CD14-positive monocyte (primary cell): ENCODE measurements at regions not wholly inside any gene's neighbourhood (a gene's known extent, or its start where the extent isn't known, plus 50 kb on each side); places are given as distances from the start of the nearest gene placed in this dataset.

Experiments
- DNase-seq, 3 donors: peaks; one replicate each; pipeline ENCODE4 v3.0.0-alpha.2; 2011 to 2022
- H2AFZ ChIP-seq: 2 replicates; pipeline ENCODE4 v1.6.0; 2012; ENCODE audit warnings: mild to moderate bottlenecking, low read depth, low read length, inconsistent platforms; ENCODE audit not compliant: insufficient read depth, poor library complexity, severe bottlenecking
- H3K27ac ChIP-seq, 2 donors: 1 replicate in 1 of 2; 2 replicates in 1 of 2; pipeline ENCODE4 v1.5.1; 2012 to 2013; ENCODE audit warnings: low read length in 2 of 2, control low read depth in 1 of 2, inconsistent platforms in 1 of 2, low read depth in 1 of 2, mild to moderate bottlenecking in 1 of 2
- H3K27me3 ChIP-seq, 2 donors: one replicate each; pipeline versions ENCODE4 v1.6.0 to v1.6.1; 2011 to 2013; ENCODE audit warnings: low read length in 2 of 2; ENCODE audit not compliant: control insufficient read depth in 2 of 2, insufficient read depth in 2 of 2
- H3K36me3 ChIP-seq, 2 donors: replicated peaks in 1 of 2; 1 replicate in 1 of 2; 2 replicates in 1 of 2; pipeline versions ENCODE4 v1.5.1 to v1.6.1; 2012 to 2013; ENCODE audit warnings: low read length in 2 of 2, control low read depth in 1 of 2, inconsistent platforms in 1 of 2, mild to moderate bottlenecking in 1 of 2; ENCODE audit not compliant: insufficient read depth in 2 of 2, control insufficient read depth in 1 of 2
- H3K4me1 ChIP-seq, 2 donors: 1 replicate in 1 of 2; 2 replicates in 1 of 2; pipeline versions ENCODE4 v1.5.1 to v1.6.1; 2012 to 2013; ENCODE audit warnings: low read length in 2 of 2, control low read depth in 1 of 2, inconsistent platforms in 1 of 2, mild to moderate bottlenecking in 1 of 2, moderate library complexity in 1 of 2; ENCODE audit not compliant: insufficient read depth in 2 of 2, control insufficient read depth in 1 of 2
- H3K4me2 ChIP-seq: replicated peaks from 2 replicates; pipeline ENCODE3; 2012; ENCODE audit warnings: low read length, moderate library complexity, mild to moderate bottlenecking; ENCODE audit not compliant: poor library complexity, severe bottlenecking; ENCODE audit errors: extremely low read depth
- H3K4me3 ChIP-seq, 3 experiments: fragments of 200-600 bp in 1 of 3; sonication (generic) in 1 of 3; replicated peaks in 1 of 3; 1 replicate in 2 of 3; 2 replicates in 1 of 3; pipeline ENCODE4 v1.5.1; 2011 to 2013; ENCODE audit warnings: low read length in 3 of 3, mild to moderate bottlenecking in 3 of 3, control low read depth in 2 of 3, low read depth in 2 of 3, inconsistent platforms in 1 of 3, moderate library complexity in 1 of 3
- H3K79me2 ChIP-seq: 2 replicates; pipeline ENCODE4 v1.6.0; 2012; ENCODE audit warnings: mild to moderate bottlenecking, control low read depth, inconsistent platforms, low read length, moderate library complexity; ENCODE audit not compliant: insufficient read depth
- H3K9ac ChIP-seq: 2 replicates; pipeline ENCODE4 v1.6.0; 2017; ENCODE audit warnings: low read length, mild to moderate bottlenecking; ENCODE audit not compliant: insufficient read depth, poor library complexity, severe bottlenecking
- H3K9me3 ChIP-seq, 2 donors: replicated peaks in 1 of 2; 1 replicate in 1 of 2; 2 replicates in 1 of 2; pipeline versions ENCODE4 v1.5.1 to v1.6.1; 2012 to 2013; ENCODE audit warnings: low read length in 2 of 2, control low read depth in 1 of 2; ENCODE audit not compliant: control insufficient read depth in 1 of 2, insufficient read depth in 1 of 2
- H4K20me1 ChIP-seq: 2 replicates; pipeline ENCODE4 v1.6.0; 2012; ENCODE audit warnings: mild to moderate bottlenecking, low read length, control low read depth, moderate library complexity; ENCODE audit not compliant: insufficient read depth
- H3K27ac Mint-ChIP-seq, 7 donors: one replicate each; pipeline ENCODE4 v1.8.0; 2020; ENCODE audit warnings: mild to moderate bottlenecking in 7 of 7, mixed read lengths in 7 of 7, moderate library complexity in 6 of 7, inconsistent platforms in 2 of 7
- H3K27me3 Mint-ChIP-seq, 3 donors: one replicate each; pipeline ENCODE4 v1.8.0; 2021 to 2022; ENCODE audit warnings: low read depth in 3 of 3, mild to moderate bottlenecking in 3 of 3, mixed read lengths in 3 of 3, moderate library complexity in 3 of 3, inconsistent platforms in 1 of 3
- H3K36me3 Mint-ChIP-seq, 2 donors: one replicate each; pipeline ENCODE4 v1.8.0; 2020; ENCODE audit warnings: mixed read lengths in 2 of 2, inconsistent platforms in 1 of 2, mild to moderate bottlenecking in 1 of 2
- H3K4me1 Mint-ChIP-seq: one replicate; pipeline ENCODE4 v1.8.0; 2020; ENCODE audit warnings: mild to moderate bottlenecking, mixed read lengths
- H3K4me3 Mint-ChIP-seq, 2 donors: one replicate each; pipeline ENCODE4 v1.8.0; 2020; ENCODE audit warnings: mild to moderate bottlenecking in 2 of 2, mixed read lengths in 2 of 2, moderate library complexity in 1 of 2
- H3K9me3 Mint-ChIP-seq, 7 donors: one replicate each; pipeline ENCODE4 v1.8.0; 2020 to 2022; ENCODE audit warnings: mixed read lengths in 7 of 7, mild to moderate bottlenecking in 6 of 7, moderate library complexity in 6 of 7, inconsistent platforms in 2 of 7
- WGBS: methylation state at CpG from one replicate; pipeline ENCODE4 v1.1.5; 2013; ENCODE audit warnings: missing lambda C conversion rate; ENCODE audit not compliant: insufficient coverage; 5-methylcytosine and 5-hydroxymethylcytosine counted together
- intact Hi-C, 2 donors: fragments of 100-400 bp; cut with micrococcal nuclease; formaldehyde crosslinking; loops; one replicate each; pipeline versions ENCODE4 v1.15.0 to v1.15.1; 2023
- TF ChIP-seq, protein P1 (sequence below): fragments of 200-600 bp; IDR thresholded peaks from one replicate; pipeline ENCODE4 v1.8.0; 2022; ENCODE audit warnings: antibody characterized with exemption, mild to moderate bottlenecking

DNA sequence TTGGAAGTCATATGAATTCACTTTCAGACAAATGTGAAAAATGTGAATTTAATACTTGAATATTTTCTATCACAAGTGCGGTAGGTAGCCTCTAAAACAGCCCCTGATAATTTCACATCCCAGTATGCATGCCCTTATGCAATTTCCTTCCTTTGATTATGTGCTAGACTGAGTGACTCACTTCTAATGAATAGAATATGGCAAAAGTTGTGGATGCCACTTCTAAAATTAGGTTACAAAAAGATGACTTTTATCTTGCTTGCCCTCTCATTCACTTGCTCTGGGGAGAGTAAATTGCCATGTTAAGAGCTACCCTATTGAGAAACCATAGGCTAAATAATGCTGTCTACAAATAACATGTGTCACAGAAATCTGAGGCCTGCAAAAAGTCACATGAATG, 402.5 kb upstream of the PCDH9 start:
- H3K27me3 ChIP-seq = no peaks in the 10 kb centered on the region
- H3K36me3 Mint-ChIP-seq = no peaks in the 10 kb centered on the region
- no peaks in the 10 kb centered on the region for H3K36me3 ChIP-seq
- no peak overlapping the region for H3K4me2 ChIP-seq
- H3K27ac Mint-ChIP-seq = peak overlapping the region in 6 of 7 donors; percentile 2 to 65 (median 28)
- H3K79me2 ChIP-seq = no peaks in the 10 kb centered on the region
- peaks cover 0 to 5% (median 3%) of the 10 kb centered on the region in 7 donors for H3K9me3 Mint-ChIP-seq
- peaks cover 13% of the 10 kb centered on the region in 2 donors for H3K4me1 ChIP-seq
- TF ChIP-seq, protein P1, sequence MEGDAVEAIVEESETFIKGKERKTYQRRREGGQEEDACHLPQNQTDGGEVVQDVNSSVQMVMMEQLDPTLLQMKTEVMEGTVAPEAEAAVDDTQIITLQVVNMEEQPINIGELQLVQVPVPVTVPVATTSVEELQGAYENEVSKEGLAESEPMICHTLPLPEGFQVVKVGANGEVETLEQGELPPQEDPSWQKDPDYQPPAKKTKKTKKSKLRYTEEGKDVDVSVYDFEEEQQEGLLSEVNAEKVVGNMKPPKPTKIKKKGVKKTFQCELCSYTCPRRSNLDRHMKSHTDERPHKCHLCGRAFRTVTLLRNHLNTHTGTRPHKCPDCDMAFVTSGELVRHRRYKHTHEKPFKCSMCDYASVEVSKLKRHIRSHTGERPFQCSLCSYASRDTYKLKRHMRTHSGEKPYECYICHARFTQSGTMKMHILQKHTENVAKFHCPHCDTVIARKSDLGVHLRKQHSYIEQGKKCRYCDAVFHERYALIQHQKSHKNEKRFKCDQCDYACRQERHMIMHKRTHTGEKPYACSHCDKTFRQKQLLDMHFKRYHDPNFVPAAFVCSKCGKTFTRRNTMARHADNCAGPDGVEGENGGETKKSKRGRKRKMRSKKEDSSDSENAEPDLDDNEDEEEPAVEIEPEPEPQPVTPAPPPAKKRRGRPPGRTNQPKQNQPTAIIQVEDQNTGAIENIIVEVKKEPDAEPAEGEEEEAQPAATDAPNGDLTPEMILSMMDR = no peak
- H4K20me1 ChIP-seq = no peaks in the 10 kb centered on the region
- peaks cover 18% of the 10 kb centered on the region for H3K4me1 Mint-ChIP-seq
- intact Hi-C loops = no loop called here
- H3K9me3 ChIP-seq = no peaks in the 10 kb centered on the region
- H3K27ac ChIP-seq = peak overlapping the region in 1 of 2 donors; percentile 45
- no peaks in the 10 kb centered on the region for H3K27me3 Mint-ChIP-seq
- no peak overlapping the region for H2AFZ ChIP-seq
- no peak overlapping the region for H3K4me3 Mint-ChIP-seq
- DNase-seq = peak; percentile 21 to 56 (median 41)
- no peak overlapping the region for H3K9ac ChIP-seq
- WGBS = no CpG with 5 or more reads among the region's 1 CpG
- no peak overlapping the region for H3K4me3 ChIP-seq

DNA sequence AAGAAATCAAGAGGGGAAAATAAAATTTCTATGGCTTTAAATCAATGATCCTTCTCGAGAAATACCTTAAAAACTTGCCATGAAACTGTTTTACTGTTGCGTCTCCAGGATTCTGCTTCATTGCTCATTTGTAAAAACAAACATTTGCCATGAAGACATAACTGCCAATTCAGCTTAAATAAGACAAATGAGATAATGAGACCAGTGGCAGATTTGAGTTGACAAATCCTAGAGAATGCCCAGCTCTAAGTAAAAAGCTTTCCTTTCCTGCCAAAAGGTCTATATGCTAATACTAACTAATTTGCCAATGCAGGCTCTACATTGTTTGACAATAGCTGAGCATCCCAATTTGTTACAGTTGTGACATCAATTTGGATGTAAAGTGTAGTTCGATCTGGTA, 400.5 kb upstream of the PCDH9 start:
- no peak overlapping the region for H3K9ac ChIP-seq
- peaks cover 18% of the 10 kb centered on the region for H3K4me1 Mint-ChIP-seq
- H4K20me1 ChIP-seq = no peaks in the 10 kb centered on the region
- TF ChIP-seq, protein P1 = no peak
- peaks cover 0 to 5% (median 2%) of the 10 kb centered on the region in 7 donors for H3K9me3 Mint-ChIP-seq
- no peak overlapping the region for H3K4me3 Mint-ChIP-seq
- no peak overlapping the region for H2AFZ ChIP-seq
- no peaks in the 10 kb centered on the region for H3K36me3 Mint-ChIP-seq
- intact Hi-C loops = no loop called here
- peaks cover 13% of the 10 kb centered on the region in 2 donors for H3K4me1 ChIP-seq
- H3K27me3 Mint-ChIP-seq = no peaks in the 10 kb centered on the region
- H3K9me3 ChIP-seq = no peaks in the 10 kb centered on the region
- no peak for DNase-seq
- H3K79me2 ChIP-seq = no peaks in the 10 kb centered on the region
- H3K36me3 ChIP-seq = no peaks in the 10 kb centered on the region
- no peaks in the 10 kb centered on the region for H3K27me3 ChIP-seq
- H3K27ac Mint-ChIP-seq = no peak overlapping the region
- no peak overlapping the region for H3K4me2 ChIP-seq
- H3K27ac ChIP-seq = no peak overlapping the region
- WGBS = 60% methylated on average over 1 of the region's 3 CpGs
- H3K4me3 ChIP-seq = no peak overlapping the region
